Putamen (tissue), 1 donor: ENCODE measurements at regions not wholly inside any gene's neighbourhood (a gene's known extent, or its start where the extent isn't known, plus 50 kb on each side); places are given as distances from the start of the nearest gene placed in this dataset.
A peak's percentile ranks its signal among the peaks of the same experiment; 100 is the strongest.
"Not testable (repeated sequence)": the region's sequence is repeated elsewhere in the genome, so short reads cannot be mapped to it uniquely, and the experiment has no call there.

Source experiments
- DNase-seq: peaks from one replicate; pipeline ENCODE4 v3.0.0-alpha.2; 2016; ENCODE audit warnings: low spot score

DNA sequence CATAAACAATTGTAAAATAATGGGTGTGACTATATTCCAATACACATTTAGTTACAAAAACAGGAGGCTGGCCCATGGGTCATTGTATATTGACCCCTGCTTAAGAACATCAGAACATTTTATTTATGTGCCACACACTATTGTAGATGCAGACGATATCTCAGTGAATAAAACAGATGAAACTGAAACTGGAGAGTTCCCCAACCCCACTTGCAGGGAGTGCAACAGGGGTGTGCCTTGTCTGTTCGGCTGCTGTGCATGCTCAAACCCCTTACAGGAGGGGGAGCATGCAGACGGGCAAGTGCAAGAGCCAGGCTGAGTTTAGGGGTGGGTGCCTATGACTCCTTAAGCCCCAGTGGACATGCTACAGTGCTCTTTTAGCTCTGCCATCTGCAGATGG is 509.6 kb downstream of the IGSF11 start:
- no peak for DNase-seq

GRCh38 chr3:118526758-118527513 is 507.7 kb downstream of the IGSF11 start:
- peak; percentile 41 for DNase-seq

- DNase-seq = no peak
Observed at GRCh38 chr3:118527514-118528044, 507.1 kb downstream of the IGSF11 start.

DNA sequence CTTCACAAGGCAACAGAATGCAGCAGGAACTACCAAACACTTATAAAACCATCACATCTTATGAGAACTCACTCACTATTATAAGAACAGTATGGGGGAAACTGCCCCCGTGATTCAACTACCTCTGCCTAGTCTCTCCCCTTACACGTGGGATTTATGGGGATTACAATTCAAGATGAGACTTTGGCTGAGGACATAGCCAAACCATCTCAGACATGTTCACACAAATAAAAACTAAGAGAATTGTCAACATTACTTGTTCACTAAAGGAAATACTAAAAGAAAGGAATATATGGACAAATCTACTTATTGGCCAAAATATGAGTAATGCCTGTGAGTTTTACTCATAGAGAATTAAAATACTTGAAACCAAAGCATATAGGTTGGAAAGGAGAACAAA is 505.1 kb downstream of the IGSF11 start:
- no peak for DNase-seq

- no peak for DNase-seq
Observed at GRCh38 chr3:118530350-118530922, 504.2 kb downstream of the IGSF11 start.

- not testable (repeated sequence) for DNase-seq
Observed at GRCh38 chr3:118530927-118531356, 503.7 kb downstream of the IGSF11 start.

DNA sequence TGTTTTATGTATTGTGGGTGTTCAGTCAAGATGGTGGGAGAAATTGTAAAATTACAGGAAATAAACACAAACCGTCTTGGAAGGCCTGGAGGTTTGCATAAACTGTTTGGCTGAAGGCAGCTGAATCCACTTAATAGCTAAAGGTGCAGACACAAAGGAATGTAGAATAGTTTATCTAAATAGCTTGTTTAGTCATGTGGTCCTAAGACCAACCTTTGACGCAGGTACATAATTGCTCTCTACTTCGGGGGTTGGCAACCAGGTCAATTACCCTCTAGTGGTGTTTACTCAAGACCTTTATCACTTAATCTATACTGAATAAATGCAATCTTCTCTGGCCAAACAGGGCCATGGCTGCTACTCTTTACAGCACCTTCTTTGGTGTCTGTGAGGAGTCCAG is 502.8 kb downstream of the IGSF11 start:
- no peak for DNase-seq

- DNase-seq = no peak
Observed at GRCh38 chr3:118533676-118534075, 501.0 kb downstream of the IGSF11 start.

DNA sequence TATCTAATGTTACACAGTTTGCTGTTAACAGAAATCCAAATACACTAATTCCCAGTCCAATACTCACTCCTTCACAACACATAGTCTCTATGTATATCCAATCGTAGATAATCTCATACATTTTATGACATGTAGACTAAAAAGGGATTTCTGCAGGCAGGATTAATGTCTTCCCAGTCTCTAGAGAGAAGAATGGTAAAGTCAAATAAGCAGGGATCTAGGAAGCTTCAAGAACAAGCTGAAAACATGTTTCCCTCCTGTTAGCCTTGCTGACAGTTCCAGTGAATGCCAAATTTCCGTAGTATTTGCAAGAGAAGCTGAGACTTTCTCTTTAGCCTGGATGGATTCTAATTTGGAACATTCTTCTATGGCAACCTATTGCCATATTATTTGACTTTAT is 500.1 kb downstream of the IGSF11 start:
- DNase-seq = no peak

GRCh38 chr3:118536764-118537163 is 497.9 kb downstream of the IGSF11 start:
- no peak for DNase-seq

DNA sequence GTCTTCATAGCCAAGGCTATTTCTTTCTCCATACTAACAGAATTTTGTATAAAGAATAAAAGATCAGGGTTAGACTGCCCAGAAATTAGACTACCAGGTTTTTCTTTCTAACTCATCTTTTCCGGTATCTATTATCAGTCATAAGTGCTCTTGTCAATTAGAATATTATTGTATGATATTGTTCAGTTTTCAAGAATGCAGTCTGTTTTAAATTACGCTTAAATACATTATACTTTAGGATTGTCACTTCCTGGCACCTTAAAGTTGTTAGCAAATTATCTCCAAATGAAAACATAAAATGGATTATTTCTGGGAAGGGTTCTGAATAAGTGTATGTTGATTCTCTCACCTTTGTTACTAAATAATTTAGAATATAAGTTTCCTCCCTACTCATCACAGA is 497.2 kb downstream of the IGSF11 start:
- DNase-seq = no peak

- no peak for DNase-seq
Observed at GRCh38 chr3:118538187-118538586, 496.5 kb downstream of the IGSF11 start.

- DNase-seq = not testable (repeated sequence)
Observed at GRCh38 chr3:118539820-118540447, 494.7 kb downstream of the IGSF11 start.

DNA sequence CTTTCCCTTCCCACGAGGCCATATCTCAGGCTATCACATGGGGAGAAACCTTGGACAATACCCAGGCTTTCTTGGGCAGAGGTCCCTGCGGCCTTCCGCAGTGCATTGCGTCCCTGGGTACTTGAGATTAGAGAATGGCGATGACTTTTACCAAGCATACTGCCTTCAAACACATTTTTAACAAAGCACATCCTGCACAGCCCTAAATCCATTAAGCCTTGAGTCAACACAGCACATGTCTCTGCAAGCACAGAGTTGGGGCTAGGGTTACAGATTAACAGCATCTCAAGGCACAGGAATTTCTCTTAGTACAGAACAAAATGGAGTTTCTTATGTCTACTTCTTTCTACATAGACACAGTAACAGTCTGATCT is 494.2 kb downstream of the IGSF11 start:
- DNase-seq = not testable (repeated sequence)

GRCh38 chr3:118540826-118541225 is 493.8 kb downstream of the IGSF11 start:
- no peak for DNase-seq

DNA sequence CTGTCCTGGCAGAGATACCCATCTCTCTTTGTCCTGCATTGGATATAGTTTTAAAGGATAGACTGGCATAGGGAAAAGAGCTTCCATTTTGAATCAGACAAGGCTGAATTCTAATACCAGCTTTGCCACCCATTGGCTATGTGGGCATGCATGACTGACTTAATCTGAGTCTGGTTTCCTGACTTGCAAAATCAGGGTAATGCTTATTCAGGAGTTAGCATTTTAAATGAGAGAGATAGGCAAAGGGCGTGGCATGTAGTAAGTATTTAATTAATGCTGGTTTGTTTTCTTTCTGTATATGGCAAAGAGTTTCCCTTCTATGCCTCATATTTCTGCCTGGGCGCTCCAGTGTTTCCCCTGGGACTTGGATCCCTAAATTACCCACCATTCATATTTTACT is 492.9 kb downstream of the IGSF11 start:
- no peak for DNase-seq

- DNase-seq = peak; percentile 63
Observed at GRCh38 chr3:118543832-118544231, 490.8 kb downstream of the IGSF11 start.

GRCh38 chr3:118544458-118544857 is 490.2 kb downstream of the IGSF11 start:
- no peak for DNase-seq

DNA sequence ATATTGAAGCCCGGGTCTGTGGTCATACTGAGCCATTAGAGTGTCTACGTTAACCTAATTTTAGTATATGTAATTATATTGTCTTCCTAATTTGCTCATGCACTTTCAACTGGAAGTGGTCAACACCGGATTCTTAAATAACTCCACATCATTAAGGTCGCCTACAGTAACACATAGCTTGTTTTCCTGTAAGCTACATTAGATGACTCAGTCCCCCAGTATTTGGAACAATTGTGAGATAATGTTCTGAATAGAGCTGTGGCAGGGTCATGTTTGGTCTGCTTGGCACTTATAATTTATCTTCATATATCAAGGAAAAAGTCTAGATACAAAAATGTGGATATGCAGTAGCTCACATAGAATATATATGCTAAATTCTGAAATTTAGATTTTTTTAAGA is 486.2 kb downstream of the IGSF11 start:
- no peak for DNase-seq

- DNase-seq = no peak
Observed at GRCh38 chr3:118550122-118550521, 484.5 kb downstream of the IGSF11 start.

DNA sequence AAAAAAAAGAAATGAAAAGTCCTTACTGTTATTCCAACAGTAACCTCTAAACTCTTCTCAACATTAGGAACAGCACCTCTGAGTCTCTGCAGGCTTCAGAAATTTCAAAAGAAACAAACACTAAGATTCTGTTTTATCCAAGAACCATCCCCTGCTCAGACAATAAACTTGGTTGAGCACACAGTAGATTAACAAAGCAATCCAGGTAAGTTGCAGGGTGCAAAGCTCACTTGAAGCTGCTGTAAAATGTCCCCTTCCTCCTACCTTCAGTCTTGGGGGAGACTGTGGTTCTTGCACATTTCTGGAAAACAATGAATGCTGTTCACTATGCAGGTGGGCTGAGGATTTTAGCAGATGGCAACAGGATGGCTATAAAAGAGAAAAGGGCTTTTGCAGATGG is 484.1 kb downstream of the IGSF11 start:
- DNase-seq = no peak

- DNase-seq = no peak
Observed at GRCh38 chr3:118554148-118554838, 480.4 kb downstream of the IGSF11 start.

- DNase-seq = no peak
Observed at GRCh38 chr3:118556983-118557382, 477.7 kb downstream of the IGSF11 start.
